CD4-positive, CD25-positive, alpha-beta regulatory T cell (primary cell): ENCODE measurements at regions not wholly inside any gene's neighbourhood (a gene's known extent, or its start where the extent isn't known, plus 50 kb on each side); places are given as distances from the start of the nearest gene placed in this dataset.
"Not testable (repeated sequence)": the region's sequence is repeated elsewhere in the genome, so short reads cannot be mapped to it uniquely, and the experiment has no call there.

Experiments used
- ATAC-seq, 2 donors: fragments of 150-1000 bp; cut with Tn5 transposase; one replicate each; pipeline ENCODE4 v1.10.0; 2021; ENCODE audit warnings: low read depth in 2 of 2, moderate number of reproducible peaks in 2 of 2, moderate library complexity in 1 of 2
- DNase-seq, 3 donors: peaks; one replicate each; pipeline versions ENCODE4 v3.0.0 to v3.0.0-alpha.2; 2012 to 2022; ENCODE audit warnings: mixed read lengths in 1 of 3
- H3K27ac ChIP-seq: one replicate; pipeline ENCODE4 v1.7.0; 2013; ENCODE audit warnings: mild to moderate bottlenecking, low read length; ENCODE audit not compliant: insufficient read depth, poor library complexity, severe bottlenecking
- H3K27me3 ChIP-seq: one replicate; pipeline ENCODE4 v1.7.0; 2013; ENCODE audit warnings: low read length; ENCODE audit not compliant: control insufficient read depth, insufficient read depth
- H3K36me3 ChIP-seq: one replicate; pipeline ENCODE4 v1.7.0; 2013; ENCODE audit warnings: mild to moderate bottlenecking, low read length, moderate library complexity; ENCODE audit not compliant: control insufficient read depth, insufficient read depth
- H3K4me1 ChIP-seq: 2 replicates; pipeline ENCODE4 v1.7.0; 2013; ENCODE audit warnings: mild to moderate bottlenecking, low read length; ENCODE audit not compliant: insufficient read depth, control insufficient read depth, poor library complexity, severe bottlenecking
- H3K4me3 ChIP-seq: one replicate; pipeline ENCODE4 v1.7.0; 2013; ENCODE audit warnings: low read depth, mild to moderate bottlenecking, low read length, moderate library complexity
- H3K9me3 ChIP-seq, 2 experiments: 1 replicate in 1 of 2; 2 replicates in 1 of 2; pipeline ENCODE4 v1.7.0; 2013; ENCODE audit warnings: low read length in 2 of 2, mild to moderate bottlenecking in 1 of 2, moderate library complexity in 1 of 2; ENCODE audit not compliant: control insufficient read depth in 2 of 2
- H3K27ac Mint-ChIP-seq, 3 donors: one replicate each; pipeline ENCODE4 v1.8.0; 2020 to 2022; ENCODE audit warnings: mild to moderate bottlenecking in 3 of 3, mixed read lengths in 3 of 3, moderate library complexity in 2 of 3
- H3K27me3 Mint-ChIP-seq: one replicate; pipeline ENCODE4 v1.8.0; 2022; ENCODE audit warnings: mild to moderate bottlenecking, mixed read lengths
- H3K36me3 Mint-ChIP-seq: one replicate; pipeline ENCODE4 v1.8.0; 2020; ENCODE audit warnings: mixed read lengths
- H3K4me1 Mint-ChIP-seq, 4 donors: one replicate each; pipeline ENCODE4 v1.8.0; 2020 to 2022; ENCODE audit warnings: mixed read lengths in 4 of 4, mild to moderate bottlenecking in 1 of 4
- H3K4me3 Mint-ChIP-seq, 4 donors: one replicate each; pipeline ENCODE4 v1.8.0; 2020 to 2022; ENCODE audit warnings: mild to moderate bottlenecking in 4 of 4, mixed read lengths in 4 of 4, moderate library complexity in 3 of 4
- H3K9me3 Mint-ChIP-seq, 7 donors: one replicate each; pipeline ENCODE4 v1.8.0; 2020 to 2022; ENCODE audit warnings: mixed read lengths in 7 of 7, mild to moderate bottlenecking in 3 of 7, moderate library complexity in 2 of 7

GRCh38 chrX:47746446-47746845, 87.5 kb upstream of the UXT start:
- no peak overlapping the region for H3K4me3 Mint-ChIP-seq
- H3K27ac ChIP-seq: no peak overlapping the region
- no peaks in the 10 kb centered on the region for H3K36me3 ChIP-seq
- H3K27me3 ChIP-seq: peaks cover 4% of the 10 kb centered on the region
- H3K27me3 Mint-ChIP-seq: peaks cover 4% of the 10 kb centered on the region
- no peak overlapping the region for H3K27ac Mint-ChIP-seq
- DNase-seq (no peak), ATAC-seq (no peak)
- H3K4me1 Mint-ChIP-seq: no peaks in the 10 kb centered on the region
- H3K36me3 Mint-ChIP-seq: no peaks in the 10 kb centered on the region
- H3K9me3 ChIP-seq: no peaks in the 10 kb centered on the region
- peaks cover 0 to 2% (median 0%) of the 10 kb centered on the region in 7 donors for H3K9me3 Mint-ChIP-seq
- no peaks in the 10 kb centered on the region for H3K4me1 ChIP-seq
- H3K4me3 ChIP-seq: no peak overlapping the region

GRCh38 chrX:47745416-47745815, 86.4 kb upstream of the UXT start:
- no peaks in the 10 kb centered on the region for H3K4me1 ChIP-seq
- H3K27me3 ChIP-seq: peaks cover 4% of the 10 kb centered on the region
- Mint-ChIP-seq H3K27me3 (peaks cover 4% of the 10 kb centered on the region), H3K4me1 (no peaks in the 10 kb centered on the region), H3K27ac (no peak overlapping the region), H3K4me3 (no peak overlapping the region), H3K9me3 (peaks cover 0 to 2% (median 0%) of the 10 kb centered on the region in 7 donors), H3K36me3 (no peaks in the 10 kb centered on the region)
- no peak overlapping the region for H3K4me3 ChIP-seq
- ATAC-seq (no peak), DNase-seq (no peak)
- H3K36me3 ChIP-seq: no peaks in the 10 kb centered on the region
- H3K9me3 ChIP-seq: no peaks in the 10 kb centered on the region
- H3K27ac ChIP-seq: no peak overlapping the region

DNA sequence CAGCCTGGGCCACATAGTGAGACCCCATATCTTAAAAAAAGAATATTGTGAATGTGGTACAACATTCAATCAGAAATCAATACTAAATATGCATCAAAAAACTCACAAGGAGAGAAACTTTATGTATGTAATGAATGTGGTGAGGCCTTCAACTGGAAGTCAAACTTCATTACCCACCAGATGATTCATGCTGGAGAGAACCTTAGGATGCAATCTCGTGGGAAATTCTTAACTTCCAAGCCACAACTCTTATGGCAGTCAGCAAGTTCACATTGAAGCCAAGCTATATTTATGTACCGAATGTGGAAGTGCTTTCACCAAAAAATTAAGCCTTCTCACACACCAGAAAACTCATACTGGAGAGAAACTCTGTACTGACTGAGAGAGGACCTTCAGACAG, 84.5 kb upstream of the UXT start:
- Histone ChIP-seq H3K27ac (no peak overlapping the region), H3K36me3 (no peaks in the 10 kb centered on the region), H3K9me3 (no peaks in the 10 kb centered on the region), H3K27me3 (peaks cover 4% of the 10 kb centered on the region), H3K4me3 (no peak overlapping the region), H3K4me1 (no peaks in the 10 kb centered on the region)
- H3K9me3 Mint-ChIP-seq: peaks cover 0 to 4% (median 0%) of the 10 kb centered on the region in 7 donors
- H3K27ac Mint-ChIP-seq: no peak overlapping the region
- DNase-seq (no peak), ATAC-seq (no peak)
- H3K27me3 Mint-ChIP-seq: peaks cover 4% of the 10 kb centered on the region
- no peaks in the 10 kb centered on the region for H3K36me3 Mint-ChIP-seq
- H3K4me1 Mint-ChIP-seq: no peaks in the 10 kb centered on the region
- H3K4me3 Mint-ChIP-seq: no peak overlapping the region

DNA sequence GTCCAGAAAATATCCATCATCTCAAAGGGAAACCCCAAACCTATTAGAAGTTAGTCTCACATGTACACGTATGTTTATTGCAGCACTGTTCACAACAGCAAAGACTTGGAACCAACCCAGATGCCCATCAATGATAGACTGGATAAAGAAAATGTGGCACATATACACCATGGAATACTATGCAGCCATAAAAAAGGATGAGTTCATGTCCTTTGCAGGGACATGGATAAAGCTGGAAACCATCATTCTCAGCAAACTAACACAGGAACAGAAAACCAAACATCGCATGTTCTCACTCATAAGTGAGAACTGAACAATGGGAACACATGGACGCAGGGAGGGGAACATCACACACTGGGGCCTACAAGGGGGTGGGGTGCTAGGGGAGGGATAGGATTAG, 79.9 kb upstream of the UXT start:
- not testable (repeated sequence) for DNase-seq

GRCh38 chrX:47723689-47724088, 64.7 kb upstream of the UXT start:
- no peak overlapping the region for H3K4me3 ChIP-seq
- H3K9me3 Mint-ChIP-seq: no peaks in the 10 kb centered on the region
- no peaks in the 10 kb centered on the region for H3K4me1 Mint-ChIP-seq
- no peak overlapping the region for H3K4me3 Mint-ChIP-seq
- no peak overlapping the region for H3K27ac Mint-ChIP-seq
- H3K27ac ChIP-seq: no peak overlapping the region
- ATAC-seq (no peak), DNase-seq (peak in 1 of 3 donors; percentile 12)
- H3K4me1 ChIP-seq: no peaks in the 10 kb centered on the region
- H3K27me3 Mint-ChIP-seq: peaks cover 8% of the 10 kb centered on the region
- H3K9me3 ChIP-seq: no peaks in the 10 kb centered on the region
- H3K36me3 ChIP-seq: no peaks in the 10 kb centered on the region
- H3K36me3 Mint-ChIP-seq: no peaks in the 10 kb centered on the region
- H3K27me3 ChIP-seq: no peaks in the 10 kb centered on the region

More for the DNA sequence above, 79.9 kb upstream of the UXT start:
- H3K27ac Mint-ChIP-seq, H3K4me1 Mint-ChIP-seq, H3K36me3 Mint-ChIP-seq, ATAC-seq, H3K9me3 Mint-ChIP-seq, H3K36me3 ChIP-seq, H3K4me3 Mint-ChIP-seq, H3K27me3 Mint-ChIP-seq, H3K27ac ChIP-seq, H3K27me3 ChIP-seq, H3K4me3 ChIP-seq, H3K4me1 ChIP-seq, H3K9me3 ChIP-seq: not testable (repeated sequence)

DNA sequence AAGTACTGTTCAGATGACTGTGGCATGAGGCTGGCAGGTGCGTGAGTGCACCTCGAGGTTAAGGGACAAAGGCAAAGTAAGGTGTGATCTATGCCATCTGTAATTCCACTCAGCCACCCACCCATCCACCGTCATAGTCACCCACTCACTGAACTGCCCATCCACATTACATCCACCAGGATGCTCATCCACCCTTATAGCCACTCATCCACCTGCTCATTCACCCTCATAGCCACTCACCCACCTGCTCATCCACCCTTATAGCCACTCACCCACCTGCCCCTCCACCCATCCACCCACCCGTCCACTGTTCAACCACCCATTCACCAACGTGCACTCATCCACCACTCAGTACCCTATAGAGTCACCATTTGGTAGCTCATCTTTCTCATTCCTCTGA, 64.1 kb upstream of the UXT start:
- H3K27me3 ChIP-seq: no peaks in the 10 kb centered on the region
- no peaks in the 10 kb centered on the region for H3K4me1 ChIP-seq
- no peaks in the 10 kb centered on the region for H3K9me3 ChIP-seq
- H3K27ac Mint-ChIP-seq: peak overlapping the region in 1 of 3 donors; percentile 77
- no peaks in the 10 kb centered on the region for H3K9me3 Mint-ChIP-seq
- no peak for DNase-seq
- no peaks in the 10 kb centered on the region for H3K4me1 Mint-ChIP-seq
- H3K4me3 ChIP-seq: no peak overlapping the region
- H3K36me3 ChIP-seq: no peaks in the 10 kb centered on the region
- peaks cover 8% of the 10 kb centered on the region for H3K27me3 Mint-ChIP-seq
- ATAC-seq: no peak
- H3K4me3 Mint-ChIP-seq: no peak overlapping the region
- no peak overlapping the region for H3K27ac ChIP-seq
- H3K36me3 Mint-ChIP-seq: no peaks in the 10 kb centered on the region

- Histone ChIP-seq H3K4me3 (no peak overlapping the region), H3K9me3 (no peaks in the 10 kb centered on the region), H3K36me3 (no peaks in the 10 kb centered on the region), H3K4me1 (no peaks in the 10 kb centered on the region), H3K27me3 (no peaks in the 10 kb centered on the region), H3K27ac (no peak overlapping the region)
- no peaks in the 10 kb centered on the region for H3K36me3 Mint-ChIP-seq
- H3K4me3 Mint-ChIP-seq: no peak overlapping the region
- no peak overlapping the region for H3K27ac Mint-ChIP-seq
- H3K4me1 Mint-ChIP-seq: no peaks in the 10 kb centered on the region
- ATAC-seq (no peak), DNase-seq (no peak)
- no peaks in the 10 kb centered on the region for H3K9me3 Mint-ChIP-seq
- peaks cover 7% of the 10 kb centered on the region for H3K27me3 Mint-ChIP-seq
Observed at GRCh38 chrX:47722260-47722659, 63.3 kb upstream of the UXT start.

DNA sequence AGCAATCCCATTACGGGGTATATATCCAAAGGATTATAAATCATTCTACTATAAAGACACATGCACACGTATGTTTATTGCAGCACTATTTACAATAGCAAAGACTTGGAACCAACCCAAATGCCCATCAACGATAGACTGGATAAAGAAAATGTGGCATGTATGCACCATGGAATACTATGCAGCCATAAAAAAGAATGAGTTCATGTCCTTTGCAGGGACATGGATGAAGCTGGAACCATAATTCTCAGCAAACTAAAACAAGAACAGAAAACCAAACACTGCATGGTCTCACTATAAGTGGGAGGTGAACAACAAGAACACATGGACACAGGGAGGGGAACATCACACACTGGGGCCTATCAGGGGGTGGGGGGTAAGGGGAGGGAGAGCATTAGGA, 56.1 kb upstream of the UXT start:
- ATAC-seq, H3K9me3 Mint-ChIP-seq, H3K27ac Mint-ChIP-seq, H3K27me3 ChIP-seq, H3K4me1 ChIP-seq, DNase-seq, H3K4me3 ChIP-seq, H3K36me3 ChIP-seq, H3K4me3 Mint-ChIP-seq, H3K27ac ChIP-seq, H3K27me3 Mint-ChIP-seq, H3K36me3 Mint-ChIP-seq, H3K4me1 Mint-ChIP-seq, H3K9me3 ChIP-seq: not testable (repeated sequence)
